Body of pancreas (tissue), 4 donors: ENCODE measurements at regions not wholly inside any gene's neighbourhood (a gene's known extent, or its start where the extent isn't known, plus 50 kb on each side); places are given as distances from the start of the nearest gene placed in this dataset.

Source experiments
- CTCF ChIP-seq, 7 experiments: fragments of 450-650 bp in 4 of 7; fragments of 200-600 bp in 3 of 7; sonication (generic) in 3 of 7; IDR thresholded peaks; one replicate each; pipeline ENCODE4 v1.5.1; 2016 to 2019; ENCODE audit warnings: antibody characterized with exemption in 7 of 7
- POLR2A ChIP-seq, 3 donors: fragments of 450-650 bp; IDR thresholded peaks; one replicate each; pipeline ENCODE4 v1.6.1; 2016; ENCODE audit warnings: antibody characterized with exemption in 3 of 3, mild to moderate bottlenecking in 2 of 3

- TF ChIP-seq CTCF (IDR thresholded peaks at IDR 0.05) (no peak), POLR2A (IDR thresholded peaks at IDR 0.05) (no peak)
These were observed 80.3 kb upstream of the FRY start for GRCh38 chr13:31951215-31951678.
